ENCODE measurements at regions not wholly inside any gene's neighbourhood (a gene's known extent, or its start where the extent isn't known, plus 50 kb on each side); places are given as distances from the start of the nearest gene placed in this dataset.

GRCh38 chr2:6755456-6755855 is 110.3 kb downstream of the CMPK2 start:
- FAIRE-seq (no peak), ATAC-seq (no peak), DNase-seq (no peak)
- Histone ChIP-seq H3K27ac (no peak overlapping the region), H3K4me1 (peaks cover 0 to 7% (median 0%) of the 10 kb centered on the region in 3 donors), H3K36me3 (no peaks in the 10 kb centered on the region), H3K27me3 (no peaks in the 10 kb centered on the region), H3K4me3 (no peak overlapping the region), H3K9me3 (no peaks in the 10 kb centered on the region)
- intact Hi-C loops (cut with DNase I) = no loop called here
- no peak for TF ChIP-seq CTCF (IDR thresholded peaks at IDR 0.05)
- WGBS, 2 donors = 91 to 95% methylated on average over 6 of the region's 6 CpGs

GRCh38 chr2:6757215-6757614 is 108.5 kb downstream of the CMPK2 start:
- no peak for FAIRE-seq
- no peak for TF ChIP-seq CTCF (IDR thresholded peaks at IDR 0.05)

GRCh38 chr2:6759689-6760088 is 106.0 kb downstream of the CMPK2 start:
- no peak for FAIRE-seq
- TF ChIP-seq CTCF (IDR thresholded peaks at IDR 0.05) = no peak
- intact Hi-C loops (cut with DNase I) = no loop called here
- H3K9me3 ChIP-seq = no peaks in the 10 kb centered on the region
- no peaks in the 10 kb centered on the region for H3K36me3 ChIP-seq
- no peaks in the 10 kb centered on the region for H3K27me3 ChIP-seq
- no peak overlapping the region for H3K4me3 ChIP-seq
- H3K4me1 ChIP-seq = no peaks in the 10 kb centered on the region
- no peak overlapping the region for H3K27ac ChIP-seq
- 72 to 93% methylated on average over 2 of the region's 2 CpGs for WGBS, 2 donors
- DNase-seq = no peak
- ATAC-seq = no peak

More at GRCh38 chr2:6757215-6757614, 108.5 kb downstream of the CMPK2 start:
- Histone ChIP-seq H3K27me3 (no peaks in the 10 kb centered on the region), H3K4me1 (no peaks in the 10 kb centered on the region), H3K36me3 (no peaks in the 10 kb centered on the region), H3K27ac (no peak overlapping the region), H3K9me3 (no peaks in the 10 kb centered on the region), H3K4me3 (no peak overlapping the region)
- WGBS, 2 donors = 81 to 82% methylated on average over 10 of the region's 10 CpGs
- ATAC-seq (no peak), DNase-seq (no peak)
- intact Hi-C loops (cut with DNase I) = no loop called here

- FAIRE-seq = no peak
- WGBS, 2 donors = 77 to 78% methylated on average over 5 of the region's 5 CpGs
Observed at GRCh38 chr2:6760132-6760531, 105.6 kb downstream of the CMPK2 start.

More at GRCh38 chr2:6760132-6760531, 105.6 kb downstream of the CMPK2 start:
- Histone ChIP-seq H3K27ac (no peak overlapping the region), H3K9me3 (no peaks in the 10 kb centered on the region), H3K27me3 (no peaks in the 10 kb centered on the region), H3K4me1 (no peaks in the 10 kb centered on the region), H3K4me3 (no peak overlapping the region), H3K36me3 (no peaks in the 10 kb centered on the region)
- intact Hi-C loops (cut with DNase I) = no loop called here
- ATAC-seq = no peak
- no peak for DNase-seq
- no peak for TF ChIP-seq CTCF (IDR thresholded peaks at IDR 0.05)

Measured in pancreas (tissue), 10 donors.